Fibroblast of lung (primary cell): ENCODE measurements at regions not wholly inside any gene's neighbourhood (a gene's known extent, or its start where the extent isn't known, plus 50 kb on each side); places are given as distances from the start of the nearest gene placed in this dataset.

Experiments
- CTCF ChIP-seq, 2 donors: IDR thresholded peaks in 1 of 2; conservative IDR thresholded peaks in 1 of 2; 1 replicate in 1 of 2; 2 replicates in 1 of 2; pipeline ENCODE4 v1.5.1; 2011 to 2012; ENCODE audit warnings: low read length in 2 of 2, control low read depth in 1 of 2, inconsistent platforms in 1 of 2, low read depth in 1 of 2, mild to moderate bottlenecking in 1 of 2
- EZH2 ChIP-seq: IDR thresholded peaks from 2 replicates; pipeline ENCODE4 v1.5.1; 2012; ENCODE audit warnings: low read length, control low read depth, mild to moderate bottlenecking; ENCODE audit errors: missing control alignments

GRCh38 chr4:173585876-173586572 is 56.0 kb upstream of the HAND2 start:
- no peak for TF ChIP-seq EZH2
- TF ChIP-seq CTCF (conservative IDR thresholded peaks at IDR 0.05 in 1 of 2, IDR thresholded peaks at IDR 0.05 in 1 of 2; ENCODE audit: low read depth in 1 of 2, low read length in 2 of 2): no peak
